IMR-90 (cell line): ENCODE measurements at regions not wholly inside any gene's neighbourhood (a gene's known extent, or its start where the extent isn't known, plus 50 kb on each side); places are given as distances from the start of the nearest gene placed in this dataset.

ENCODE experiments used
- ATAC-seq: fragments of 200-7000 bp; cut with Tn5 transposase; 2 replicates; pipeline ENCODE4 v1.9.1; 2020; ENCODE audit warnings: low read depth, mild to moderate bottlenecking, moderate library complexity
- BruUV-seq: library from RNA; stranded (reverse); fragments of 400-500 nt; replicated peaks from 2 replicates; lab custom pipeline; 2021; lab: Mats Ljungman, UMichigan
- CTCF ChIA-PET: fragments of 300-600 bp; formaldehyde crosslinking; extraction: SDS; loops from one replicate; lab custom pipeline; 2021; ENCODE audit warnings: antibody characterized with exemption; lab: Yijun Ruan, JAX
- POLR2A ChIA-PET: fragments of 300-600 bp; sonication (Branson Sonifier 250); formaldehyde crosslinking; loops from one replicate; lab custom pipeline; 2022; ENCODE audit warnings: antibody characterized with exemption; ENCODE audit not compliant: unreplicated experiment; lab: Charles Lee
- DNase-seq: peaks from one replicate; pipeline ENCODE4 v3.0.0; 2013
- H2AFZ ChIP-seq: replicated peaks from 2 replicates; pipeline ENCODE3; 2013; ENCODE audit warnings: low read length, mild to moderate bottlenecking; ENCODE audit not compliant: poor library complexity
- H2AK5ac ChIP-seq: 2 replicates; pipeline ENCODE4 v1.6.1; 2013; ENCODE audit warnings: low read depth, low read length, inconsistent platforms
- H2AK9ac ChIP-seq: replicated peaks from 2 replicates; pipeline ENCODE3; 2013; ENCODE audit warnings: mild to moderate bottlenecking, low read depth, low read length, moderate library complexity; ENCODE audit not compliant: poor library complexity
- H2BK120ac ChIP-seq: 2 replicates; pipeline ENCODE4 v1.6.1; 2013; ENCODE audit warnings: low read depth, low read length, inconsistent platforms
- H2BK15ac ChIP-seq: 3 replicates; pipeline ENCODE4 v1.6.1; 2013; ENCODE audit warnings: low read depth, low read length, inconsistent platforms
- H2BK20ac ChIP-seq: 2 replicates; pipeline ENCODE4 v1.6.1; 2013; ENCODE audit warnings: low read depth, mild to moderate bottlenecking, inconsistent platforms, low read length, moderate library complexity
- H2BK5ac ChIP-seq: 2 replicates; pipeline ENCODE4 v1.6.1; 2013; ENCODE audit warnings: mild to moderate bottlenecking, low read depth, low read length, inconsistent platforms; ENCODE audit not compliant: poor library complexity, severe bottlenecking
- H3K14ac ChIP-seq: replicated peaks from 2 replicates; pipeline ENCODE4 v1.6.1; 2013; ENCODE audit warnings: low read depth, low read length, inconsistent platforms
- H3K18ac ChIP-seq: 2 replicates; pipeline ENCODE4 v1.6.1; 2013; ENCODE audit warnings: low read depth, low read length, control low read depth
- H3K23ac ChIP-seq: 2 replicates; pipeline ENCODE4 v1.6.1; 2013; ENCODE audit warnings: low read depth, low read length, inconsistent platforms
- H3K27ac ChIP-seq: 2 replicates; pipeline ENCODE4 v1.5.1; 2013; ENCODE audit warnings: mild to moderate bottlenecking, control low read depth, low read length; ENCODE audit not compliant: insufficient read depth
- H3K27me3 ChIP-seq: 2 replicates; pipeline ENCODE4 v1.6.1; 2013; ENCODE audit warnings: low read length; ENCODE audit not compliant: control insufficient read depth, insufficient read depth
- H3K36me3 ChIP-seq: 2 replicates; pipeline ENCODE4 v1.6.1; 2013; ENCODE audit warnings: low read length, mixed read lengths; ENCODE audit not compliant: control insufficient read depth, insufficient read depth
- H3K4ac ChIP-seq: 2 replicates; pipeline ENCODE4 v1.6.1; 2013; ENCODE audit warnings: low read depth, low read length, inconsistent platforms
- H3K4me1 ChIP-seq: 2 replicates; pipeline ENCODE4 v1.6.1; 2013; ENCODE audit warnings: low read length, mixed read lengths; ENCODE audit not compliant: control insufficient read depth, insufficient read depth
- H3K4me2 ChIP-seq: 2 replicates; pipeline ENCODE4 v1.6.1; 2013; ENCODE audit warnings: low read depth, mild to moderate bottlenecking, control low read depth, low read length, moderate library complexity
- H3K4me3 ChIP-seq: 2 replicates; pipeline ENCODE4 v1.5.1; 2013; ENCODE audit warnings: low read depth, mild to moderate bottlenecking, control low read depth, low read length, moderate library complexity; ENCODE audit not compliant: insufficient read depth
- H3K56ac ChIP-seq: 2 replicates; pipeline ENCODE4 v1.6.1; 2013; ENCODE audit warnings: low read length, inconsistent platforms; ENCODE audit not compliant: insufficient read depth; ENCODE audit errors: extremely low read depth
- H3K79me1 ChIP-seq, 2 experiments: 2 replicates each; pipeline ENCODE4 v1.6.1; 2013; ENCODE audit warnings: low read length in 2 of 2, inconsistent platforms in 1 of 2, low read depth in 1 of 2
- H3K9ac ChIP-seq: 2 replicates; pipeline ENCODE4 v1.6.1; 2013; ENCODE audit warnings: low read depth, low read length, control low read depth
- H3K9me1 ChIP-seq: 2 replicates; pipeline ENCODE4 v1.6.1; 2013; ENCODE audit warnings: low read length, inconsistent platforms; ENCODE audit not compliant: insufficient read depth
- H3K9me3 ChIP-seq: 2 replicates; pipeline ENCODE4 v1.6.1; 2013; ENCODE audit warnings: low read length; ENCODE audit not compliant: control insufficient read depth, insufficient read depth
- H4K20me1 ChIP-seq: 2 replicates; pipeline ENCODE4 v1.6.1; 2013; ENCODE audit warnings: low read length, inconsistent platforms; ENCODE audit not compliant: insufficient read depth
- H4K5ac ChIP-seq: 2 replicates; pipeline ENCODE4 v1.6.1; 2013; ENCODE audit warnings: mild to moderate bottlenecking, low read depth, low read length, control low read depth
- H4K8ac ChIP-seq, 2 experiments: 2 replicates each; pipeline ENCODE4 v1.6.1; 2013; ENCODE audit warnings: low read depth in 2 of 2, low read length in 2 of 2, control low read depth in 1 of 2, inconsistent platforms in 1 of 2
- H4K91ac ChIP-seq: 2 replicates; pipeline ENCODE4 v1.6.1; 2013; ENCODE audit warnings: low read depth, low read length, inconsistent platforms; ENCODE audit not compliant: insufficient read depth
- BHLHE40 ChIP-seq: fragments of 150-350 bp; IDR thresholded peaks from 2 replicates; pipeline ENCODE4 v1.6.1; 2016; ENCODE audit warnings: mild to moderate bottlenecking, low read depth, low read length
- CEBPB ChIP-seq: IDR thresholded peaks from 2 replicates; pipeline ENCODE4 v1.6.1; 2012; ENCODE audit warnings: low read depth, low read length, improper control_type of control experiment
- CHD1 ChIP-seq: IDR thresholded peaks from 2 replicates; pipeline ENCODE4 v1.6.1; 2012; ENCODE audit warnings: low read depth, low read length, improper control_type of control experiment
- CTCF ChIP-seq: conservative IDR thresholded peaks from 2 replicates; pipeline ENCODE4 v1.5.1; 2012; ENCODE audit warnings: mild to moderate bottlenecking, low read depth, low read length, improper control_type of control experiment
- ELK1 ChIP-seq: fragments of 150-350 bp; IDR thresholded peaks from 2 replicates; pipeline ENCODE4 v1.6.1; 2016; ENCODE audit warnings: low read depth, mild to moderate bottlenecking, low read length, moderate library complexity, borderline replicate concordance
- FOS ChIP-seq: fragments of 150-350 bp; IDR thresholded peaks from 2 replicates; pipeline ENCODE4 v1.6.1; 2016; ENCODE audit warnings: low read depth, low read length
- MAFK ChIP-seq: IDR thresholded peaks from 2 replicates; pipeline ENCODE4 v1.6.1; 2012; ENCODE audit warnings: low read depth, low read length, improper control_type of control experiment
- MAZ ChIP-seq: IDR thresholded peaks from 2 replicates; pipeline ENCODE4 v1.6.1; 2012; ENCODE audit warnings: low read depth, mild to moderate bottlenecking, low read length, improper control_type of control experiment, moderate library complexity, borderline replicate concordance
- MXI1 ChIP-seq: IDR thresholded peaks from 2 replicates; pipeline ENCODE4 v1.6.1; 2012; ENCODE audit warnings: low read depth, mild to moderate bottlenecking, low read length, moderate library complexity, borderline replicate concordance
- NFE2L2 ChIP-seq: fragments of 150-350 bp; IDR thresholded peaks from 2 replicates; pipeline ENCODE4 v1.6.1; 2016; ENCODE audit warnings: low read depth, mild to moderate bottlenecking, low read length
- POLR2A ChIP-seq: IDR thresholded peaks from 2 replicates; pipeline ENCODE4 v1.6.1; 2012; ENCODE audit warnings: mild to moderate bottlenecking, low read depth, low read length
- RAD21 ChIP-seq: IDR thresholded peaks from 2 replicates; pipeline ENCODE4 v1.6.1; 2012; ENCODE audit warnings: low read length, improper control_type of control experiment
- RCOR1 ChIP-seq: IDR thresholded peaks from 2 replicates; pipeline ENCODE4 v1.6.1; 2012; ENCODE audit warnings: mild to moderate bottlenecking, low read length, improper control_type of control experiment; ENCODE audit not compliant: insufficient replicate concordance
- RFX5 ChIP-seq: IDR thresholded peaks from 2 replicates; pipeline ENCODE4 v1.8.0; 2012; ENCODE audit warnings: low read depth, mild to moderate bottlenecking, low read length, moderate library complexity
- SMC3 ChIP-seq: fragments of 150-350 bp; IDR thresholded peaks from 2 replicates; pipeline ENCODE4 v1.6.1; 2016; ENCODE audit warnings: low read depth, mild to moderate bottlenecking, antibody characterized with exemption, low read length, moderate library complexity
- USF2 ChIP-seq: fragments of 150-350 bp; IDR thresholded peaks from 2 replicates; pipeline ENCODE4 v1.6.1; 2017; ENCODE audit warnings: mild to moderate bottlenecking, antibody characterized with exemption, low read length, low read depth
- WGBS, 2 experiments: methylation state at CpG; one replicate each; pipeline versions ENCODE4 v1.1.5 to v1.1.7; 2013; ENCODE audit warnings: missing lambda C conversion rate in 2 of 2; ENCODE audit not compliant: insufficient read length in 1 of 2; ENCODE audit errors: extremely low coverage in 2 of 2; 5-methylcytosine and 5-hydroxymethylcytosine counted together
- dilution Hi-C: fragments of 300-500 bp; cut with HindIII; formaldehyde crosslinking; loops from one replicate; pipeline ENCODE4 v1.14.3; 2018; ENCODE audit warnings: low sequenced_read_pairs; ENCODE audit not compliant: unreplicated experiment
- in situ Hi-C: fragments of 300-500 bp; cut with MboI; formaldehyde crosslinking; loops from 3 replicates; pipeline ENCODE4 v1.14.3; 2019; ENCODE audit warnings: low sequenced_read_pairs, inconsistent platforms, mixed read lengths
- intact Hi-C: fragments of 100-400 bp; cut with micrococcal nuclease; formaldehyde crosslinking; loops from 2 replicates; pipeline ENCODE4 v1.10.0; 2022

GRCh38 chr12:91551242-91551641 lies 368.6 kb upstream of the DCN start:
- Histone ChIP-seq H3K27me3 (no peaks in the 10 kb centered on the region; the same call in 1 of the 2 replicates), H3K79me1 (no peaks in the 10 kb centered on the region), H4K5ac (no peak overlapping the region), H2BK5ac (no peak overlapping the region), H3K4me2 (no peak overlapping the region), H3K18ac (no peak overlapping the region), H3K36me3 (no peaks in the 10 kb centered on the region), H3K9me3 (no peaks in the 10 kb centered on the region), H2AFZ (no peak overlapping the region), H3K23ac (no peak overlapping the region), H2AK5ac (no peak overlapping the region), H3K9me1 (no peaks in the 10 kb centered on the region), H3K9ac (no peak overlapping the region), H2AK9ac (no peak overlapping the region), H4K91ac (no peak overlapping the region), H3K4me3 (no peak overlapping the region), H2BK15ac (no peak overlapping the region), H4K8ac (no peak overlapping the region), H3K4me1 (no peaks in the 10 kb centered on the region), H3K56ac (no peak overlapping the region), H4K20me1 (no peaks in the 10 kb centered on the region), H2BK20ac (no peak overlapping the region), H3K27ac (no peak overlapping the region), H3K14ac (no peak overlapping the region), H3K4ac (no peak overlapping the region), H2BK120ac (no peak overlapping the region)
- no CpG with 5 or more reads among the region's 1 CpG for WGBS, 2 experiments
- intact Hi-C loops (no loop called here), in situ Hi-C loops (no loop called here), dilution Hi-C loops (no loop called here)
- TF ChIP-seq BHLHE40 = no peak
- no peak for TF ChIP-seq MAZ
- no peak for TF ChIP-seq FOS
- no peak for TF ChIP-seq MXI1
- TF ChIP-seq USF2 = no peak
- no peak for TF ChIP-seq RFX5
- TF ChIP-seq CHD1 = no peak
- no peak for TF ChIP-seq NFE2L2
- TF ChIP-seq POLR2A = no peak
- no peak for TF ChIP-seq SMC3
- no peak for TF ChIP-seq CEBPB
- no peak for TF ChIP-seq RCOR1
- no peak for TF ChIP-seq ELK1
- TF ChIP-seq CTCF = no peak
- TF ChIP-seq RAD21 = no peak
- TF ChIP-seq MAFK = no peak
- no peak for ATAC-seq
- POLR2A ChIA-PET = no interaction called here
- no TSS peak for BruUV-seq
- no peak for DNase-seq
- CTCF ChIA-PET = no interaction called here
